ENCODE measurements at regions not wholly inside any gene's neighbourhood (a gene's known extent, or its start where the extent isn't known, plus 50 kb on each side); places are given as distances from the start of the nearest gene placed in this dataset.
A peak's percentile ranks its signal among the peaks of the same experiment; 100 is the strongest.

- intact Hi-C loops (cut with DNase I), result loop anchor here in 5 of 10 donors (5.0 to 10.0 kb wide), 3 partner anchors 153 to 687 kb away; no protein-coding TSS in a partner anchor
- 97 to 100% methylated on average over 1 of the region's 1 CpG for WGBS, 2 donors
- TF ChIP-seq, protein P1, sequence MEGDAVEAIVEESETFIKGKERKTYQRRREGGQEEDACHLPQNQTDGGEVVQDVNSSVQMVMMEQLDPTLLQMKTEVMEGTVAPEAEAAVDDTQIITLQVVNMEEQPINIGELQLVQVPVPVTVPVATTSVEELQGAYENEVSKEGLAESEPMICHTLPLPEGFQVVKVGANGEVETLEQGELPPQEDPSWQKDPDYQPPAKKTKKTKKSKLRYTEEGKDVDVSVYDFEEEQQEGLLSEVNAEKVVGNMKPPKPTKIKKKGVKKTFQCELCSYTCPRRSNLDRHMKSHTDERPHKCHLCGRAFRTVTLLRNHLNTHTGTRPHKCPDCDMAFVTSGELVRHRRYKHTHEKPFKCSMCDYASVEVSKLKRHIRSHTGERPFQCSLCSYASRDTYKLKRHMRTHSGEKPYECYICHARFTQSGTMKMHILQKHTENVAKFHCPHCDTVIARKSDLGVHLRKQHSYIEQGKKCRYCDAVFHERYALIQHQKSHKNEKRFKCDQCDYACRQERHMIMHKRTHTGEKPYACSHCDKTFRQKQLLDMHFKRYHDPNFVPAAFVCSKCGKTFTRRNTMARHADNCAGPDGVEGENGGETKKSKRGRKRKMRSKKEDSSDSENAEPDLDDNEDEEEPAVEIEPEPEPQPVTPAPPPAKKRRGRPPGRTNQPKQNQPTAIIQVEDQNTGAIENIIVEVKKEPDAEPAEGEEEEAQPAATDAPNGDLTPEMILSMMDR (IDR thresholded peaks at IDR 0.05), result no peak
These were observed 283.9 kb upstream of the TUT7 start for GRCh38 chr9:86638109-86638508.

DNA sequence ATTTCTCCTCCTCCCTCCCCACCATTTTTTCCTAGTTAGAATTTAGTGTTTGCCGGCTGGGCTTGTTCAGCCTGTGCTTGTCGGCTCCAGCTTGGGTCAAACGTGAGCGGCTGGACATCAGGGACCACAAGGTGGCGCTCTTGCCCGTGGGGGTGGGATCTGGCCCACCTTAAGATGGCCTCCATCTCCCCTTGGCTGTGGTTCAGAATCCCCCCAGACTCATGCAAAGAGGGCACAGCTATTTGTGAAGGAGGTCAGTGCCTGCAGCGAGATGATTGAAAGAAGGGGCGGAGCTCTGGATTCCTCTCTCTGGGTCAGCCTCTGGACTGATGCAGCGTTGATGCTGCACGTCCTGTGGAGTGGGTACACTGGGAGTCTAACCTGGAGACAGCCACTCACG, 283.3 kb upstream of the TUT7 start:
- Histone ChIP-seq H3K4me3 (no peak overlapping the region), H3K36me3 (no peaks in the 10 kb centered on the region), H3K27ac (no peak overlapping the region), H3K27me3 (peaks cover 0 to 13% (median 4%) of the 10 kb centered on the region in 7 donors), H3K9me3 (peaks cover 0 to 14% (median 0%) of the 10 kb centered on the region in 11 donors), H3K4me1 (peaks cover 0 to 2% (median 0%) of the 10 kb centered on the region in 9 donors)
- TF ChIP-seq, protein P1 (IDR thresholded peaks at IDR 0.05), result peak; percentile 16 to 63 (median 50)
- WGBS, 2 donors, result 41 to 43% methylated on average over 11 of the region's 11 CpGs
- DNase-seq (peak; percentile 26 to 40), ATAC-seq (peak in 3 of 8 donors; percentile 25 to 75 (median 51))
- intact Hi-C loops (cut with DNase I), result loop anchor here in 5 of 10 donors (5.0 to 10.0 kb wide), 3 partner anchors 153 to 687 kb away; no protein-coding TSS in a partner anchor

More at GRCh38 chr9:86638109-86638508, 283.9 kb upstream of the TUT7 start:
- no peak overlapping the region for H3K27ac ChIP-seq
- H3K27me3 ChIP-seq, result peaks cover 0 to 13% (median 4%) of the 10 kb centered on the region in 7 donors
- H3K4me3 ChIP-seq, result no peak overlapping the region
- peaks cover 0 to 14% (median 0%) of the 10 kb centered on the region in 11 donors for H3K9me3 ChIP-seq
- H3K4me1 ChIP-seq, result peaks cover 0 to 2% (median 0%) of the 10 kb centered on the region in 9 donors
- DNase-seq (no peak), ATAC-seq (no peak)
- no peaks in the 10 kb centered on the region for H3K36me3 ChIP-seq

DNA sequence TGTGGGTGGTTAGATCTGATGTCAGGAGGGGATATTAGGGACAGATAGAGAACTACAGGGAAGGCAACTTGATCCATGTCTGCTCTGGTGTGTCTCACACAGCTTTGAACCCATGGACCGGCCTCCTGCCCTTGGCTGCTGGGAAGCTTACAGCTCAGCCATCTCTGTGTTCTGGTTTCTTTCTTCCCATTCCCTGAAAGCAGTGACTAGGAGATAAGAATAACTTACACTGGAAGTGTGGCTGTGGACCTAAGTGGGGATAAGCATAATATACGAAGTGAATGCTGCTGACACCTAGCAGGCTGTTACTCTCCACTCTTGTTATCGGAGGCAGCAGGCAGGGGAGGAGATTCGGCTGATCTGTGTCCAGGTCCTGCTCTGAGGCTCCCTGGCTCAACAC, 282.3 kb upstream of the TUT7 start:
- TF ChIP-seq, protein P1 (IDR thresholded peaks at IDR 0.05), result no peak
- Histone ChIP-seq H3K4me1 (peaks cover 0 to 2% (median 0%) of the 10 kb centered on the region in 9 donors), H3K4me3 (no peak overlapping the region), H3K27ac (no peak overlapping the region), H3K27me3 (peaks cover 0 to 13% (median 4%) of the 10 kb centered on the region in 7 donors), H3K36me3 (no peaks in the 10 kb centered on the region), H3K9me3 (peaks cover 0 to 14% (median 0%) of the 10 kb centered on the region in 11 donors)
- WGBS, 2 donors, result 40 to 45% methylated on average over 4 of the region's 4 CpGs
- intact Hi-C loops (cut with DNase I), result loop anchor here in 5 of 10 donors (5.0 to 10.0 kb wide), 3 partner anchors 152 to 688 kb away; no protein-coding TSS in a partner anchor
- ATAC-seq, result no peak
- DNase-seq, result no peak

DNA sequence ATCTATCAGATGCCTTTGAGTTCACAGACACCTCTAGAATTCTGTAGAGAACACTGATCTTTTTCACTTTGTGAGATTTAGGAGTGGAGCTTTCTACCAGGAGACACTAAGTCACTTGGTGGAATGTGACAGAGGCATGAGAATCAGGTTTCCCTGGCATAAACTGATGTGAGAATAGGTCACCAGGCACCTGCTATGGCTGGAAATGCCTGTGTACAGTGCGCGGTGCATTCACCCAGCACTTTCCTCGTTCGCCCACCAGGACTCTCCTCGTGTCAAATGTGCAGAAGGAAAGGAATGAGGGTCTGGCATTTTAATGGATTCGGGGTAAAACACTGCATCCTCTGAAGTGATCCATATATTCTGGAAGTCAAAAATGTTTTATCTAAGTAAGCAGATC, 281.8 kb upstream of the TUT7 start:
- WGBS, 2 donors, result 91 to 97% methylated on average over 6 of the region's 6 CpGs
- DNase-seq, result no peak
- intact Hi-C loops (cut with DNase I), result loop anchor here in 5 of 10 donors (5.0 to 10.0 kb wide), 3 partner anchors 151 to 689 kb away; no protein-coding TSS in a partner anchor
- Histone ChIP-seq H3K27ac (no peak overlapping the region), H3K36me3 (no peaks in the 10 kb centered on the region), H3K4me1 (peaks cover 0 to 2% (median 0%) of the 10 kb centered on the region in 9 donors), H3K4me3 (no peak overlapping the region), H3K9me3 (peaks cover 0 to 14% (median 0%) of the 10 kb centered on the region in 11 donors), H3K27me3 (peaks cover 0 to 13% (median 4%) of the 10 kb centered on the region in 7 donors)
- TF ChIP-seq, protein P1 (IDR thresholded peaks at IDR 0.05), result no peak
- no peak for ATAC-seq

Measured in heart right ventricle (tissue), 16 donors.